HFFc6 (cell line): ENCODE measurements at regions not wholly inside any gene's neighbourhood (a gene's known extent, or its start where the extent isn't known, plus 50 kb on each side); places are given as distances from the start of the nearest gene placed in this dataset.

Experiments used
- DNase-seq: peaks from one replicate; pipeline ENCODE4 v3.0.0-alpha.2; 2018
- H3K27ac Mint-ChIP-seq: 2 replicates; pipeline ENCODE4 v1.8.0; 2020; ENCODE audit warnings: mild to moderate bottlenecking, mixed read lengths
- H3K27me3 Mint-ChIP-seq: 2 replicates; pipeline ENCODE4 v1.8.0; 2021; ENCODE audit warnings: mild to moderate bottlenecking, moderate library complexity, mixed read lengths; ENCODE audit not compliant: insufficient read depth
- H3K36me3 Mint-ChIP-seq: 2 replicates; pipeline ENCODE4 v1.8.0; 2021; ENCODE audit warnings: low read depth, mixed read lengths
- H3K4me1 Mint-ChIP-seq: 2 replicates; pipeline ENCODE4 v1.8.0; 2020; ENCODE audit warnings: low read depth, mixed read lengths
- H3K4me3 Mint-ChIP-seq: 2 replicates; pipeline ENCODE4 v1.8.0; 2020; ENCODE audit warnings: mild to moderate bottlenecking, moderate library complexity, mixed read lengths
- H3K9me3 Mint-ChIP-seq: 2 replicates; pipeline ENCODE4 v1.8.0; 2020; ENCODE audit warnings: mild to moderate bottlenecking, mixed read lengths
- CTCF ChIP-seq: fragments of 200-600 bp; sonication (generic); IDR thresholded peaks from 2 replicates; pipeline ENCODE4 v1.5.0; 2021; ENCODE audit warnings: antibody characterized with exemption, mild to moderate bottlenecking

- TF ChIP-seq CTCF = no peak
- Mint-ChIP-seq H3K27ac (no peak overlapping the region), H3K36me3 (no peaks in the 10 kb centered on the region), H3K4me3 (no peak overlapping the region), H3K9me3 (peaks cover 4% of the 10 kb centered on the region), H3K27me3 (no peaks in the 10 kb centered on the region; the same call in 1 of the 2 replicates), H3K4me1 (no peaks in the 10 kb centered on the region)
- DNase-seq = no peak
These were observed 381.2 kb upstream of the IGFBP7 start for GRCh38 chr4:57491388-57491787.

- H3K4me3 Mint-ChIP-seq = no peak overlapping the region
- H3K27me3 Mint-ChIP-seq = no peaks in the 10 kb centered on the region; the same call in 1 of the 2 replicates
- no peak for DNase-seq
- no peaks in the 10 kb centered on the region for H3K4me1 Mint-ChIP-seq
- no peak overlapping the region for H3K27ac Mint-ChIP-seq
- no peak for TF ChIP-seq CTCF
- H3K9me3 Mint-ChIP-seq = peaks cover 4% of the 10 kb centered on the region; the same call in 1 of the 2 replicates
- no peaks in the 10 kb centered on the region for H3K36me3 Mint-ChIP-seq
These were observed 380.5 kb upstream of the IGFBP7 start for GRCh38 chr4:57490520-57491255.

- no peaks in the 10 kb centered on the region for H3K36me3 Mint-ChIP-seq
- peaks cover 4% of the 10 kb centered on the region; the same call in 1 of the 2 replicates for H3K9me3 Mint-ChIP-seq
- no peaks in the 10 kb centered on the region for H3K27me3 Mint-ChIP-seq
These were observed 378.4 kb upstream of the IGFBP7 start for GRCh38 chr4:57488366-57489162.

GRCh38 chr4:57475424-57475823, 365.2 kb upstream of the IGFBP7 start:
- Mint-ChIP-seq H3K4me1 (no peaks in the 10 kb centered on the region), H3K9me3 (peaks cover 17% of the 10 kb centered on the region; the same call in 1 of the 2 replicates), H3K27ac (no peak overlapping the region), H3K27me3 (no peaks in the 10 kb centered on the region), H3K4me3 (no peak overlapping the region), H3K36me3 (no peaks in the 10 kb centered on the region)
- no peak for TF ChIP-seq CTCF
- DNase-seq = no peak

More at GRCh38 chr4:57488366-57489162, 378.4 kb upstream of the IGFBP7 start:
- TF ChIP-seq CTCF = no peak
- no peak overlapping the region for H3K4me3 Mint-ChIP-seq
- H3K4me1 Mint-ChIP-seq = no peaks in the 10 kb centered on the region
- no peak overlapping the region for H3K27ac Mint-ChIP-seq
- no peak for DNase-seq

GRCh38 chr4:57465321-57466056, 355.3 kb upstream of the IGFBP7 start:
- Mint-ChIP-seq H3K27me3 (0 out of 2 replicates have a peak, but pooled peaks cover 1% of the 10 kb centered on the region), H3K9me3 (no peaks in the 10 kb centered on the region; the same call in 1 of the 2 replicates), H3K36me3 (no peaks in the 10 kb centered on the region), H3K4me1 (no peaks in the 10 kb centered on the region), H3K27ac (no peak overlapping the region), H3K4me3 (no peak overlapping the region)
- DNase-seq = no peak
- no peak for TF ChIP-seq CTCF
